ENCODE measurements at regions not wholly inside any gene's neighbourhood (a gene's known extent, or its start where the extent isn't known, plus 50 kb on each side); places are given as distances from the start of the nearest gene placed in this dataset.

GRCh38 chr16:85208643-85209520, 96.6 kb upstream of the CIBAR2 start:
- intact Hi-C loops (cut with DNase I; ENCODE audit: low total_unique reads): no loop called here
- DNase-seq: no peak
- Histone ChIP-seq H3K9me3 (no peaks in the 10 kb centered on the region), H3K4me1 (peaks cover 14 to 28% (median 22%) of the 10 kb centered on the region in 4 donors), H3K27me3 (peaks cover 13% of the 10 kb centered on the region), H3K27ac (peak overlapping the region in 1 of 4 donors; percentile 25), H3K36me3 (no peaks in the 10 kb centered on the region), H3K4me3 (no peak overlapping the region)
- no peak for TF ChIP-seq EP300 (IDR thresholded peaks at IDR 0.05; ENCODE audit: low read depth)
- TF ChIP-seq CTCF (IDR thresholded peaks at IDR 0.05): no peak
- no peak for TF ChIP-seq POLR2AphosphoS5 (IDR thresholded peaks at IDR 0.05)
- TF ChIP-seq POLR2A (IDR thresholded peaks at IDR 0.05): no peak
- WGBS, 2 donors (ENCODE audit: low coverage in 1 of 2): 94 to 100% methylated on average over 1 to 37 of the region's 38 CpGs
- in situ Hi-C loops (cut with MboI; ENCODE audit: low pct_ligation_motif_present in 1 of 4, low pct_unique_long_range_greater_than_20kb in 1 of 4, low sequenced_read_pairs in 3 of 4): no loop called here

- no peak for TF ChIP-seq EP300 (IDR thresholded peaks at IDR 0.05; ENCODE audit: low read depth)
- no peak for TF ChIP-seq POLR2AphosphoS5 (IDR thresholded peaks at IDR 0.05)
- no peak for TF ChIP-seq POLR2A (IDR thresholded peaks at IDR 0.05)
- no peak for TF ChIP-seq CTCF (IDR thresholded peaks at IDR 0.05)
- intact Hi-C loops (cut with DNase I; ENCODE audit: low total_unique reads) (no loop called here), in situ Hi-C loops (cut with MboI; ENCODE audit: low pct_ligation_motif_present in 1 of 4, low pct_unique_long_range_greater_than_20kb in 1 of 4, low sequenced_read_pairs in 3 of 4) (no loop called here)
- no peak overlapping the region for H3K4me3 ChIP-seq
- H3K4me1 ChIP-seq: peaks cover 14 to 25% (median 20%) of the 10 kb centered on the region in 4 donors
- no peak for DNase-seq
- peaks cover 13% of the 10 kb centered on the region for H3K27me3 ChIP-seq
- H3K27ac ChIP-seq: peak overlapping the region in 1 of 4 donors; percentile 25
- H3K9me3 ChIP-seq: no peaks in the 10 kb centered on the region
- 10 to 56% methylated on average over 2 to 17 of the region's 17 CpGs for WGBS, 2 donors (ENCODE audit: low coverage in 1 of 2)
- no peaks in the 10 kb centered on the region for H3K36me3 ChIP-seq
Observed at GRCh38 chr16:85209526-85210121, 97.4 kb upstream of the CIBAR2 start.

- no peaks in the 10 kb centered on the region for H3K9me3 ChIP-seq
- no peak overlapping the region for H3K4me3 ChIP-seq
- in situ Hi-C loops (cut with MboI; ENCODE audit: low pct_ligation_motif_present in 1 of 4, low pct_unique_long_range_greater_than_20kb in 1 of 4, low sequenced_read_pairs in 3 of 4): no loop called here
- intact Hi-C loops (cut with DNase I; ENCODE audit: low total_unique reads): no loop called here
- no peak for TF ChIP-seq EP300 (IDR thresholded peaks at IDR 0.05; ENCODE audit: low read depth)
- TF ChIP-seq CTCF (IDR thresholded peaks at IDR 0.05): no peak
- no peak for TF ChIP-seq POLR2AphosphoS5 (IDR thresholded peaks at IDR 0.05)
- TF ChIP-seq POLR2A (IDR thresholded peaks at IDR 0.05): no peak
- no peak overlapping the region for H3K27ac ChIP-seq
- no peaks in the 10 kb centered on the region for H3K36me3 ChIP-seq
- no peak for DNase-seq
- H3K4me1 ChIP-seq: peaks cover 14 to 23% (median 18%) of the 10 kb centered on the region in 4 donors
- WGBS, 2 donors (ENCODE audit: low coverage in 1 of 2): 75 to 80% methylated on average over 1 to 8 of the region's 8 CpGs
- peaks cover 13% of the 10 kb centered on the region for H3K27me3 ChIP-seq
Observed at GRCh38 chr16:85210423-85211169, 98.3 kb upstream of the CIBAR2 start.

- 91% methylated on average over 17 of the region's 17 CpGs; no CpG with 5 or more reads in 1 of the 2 donors for WGBS, 2 donors (ENCODE audit: low coverage in 1 of 2)
Observed at GRCh38 chr16:85211271-85211801, 99.1 kb upstream of the CIBAR2 start.

More at GRCh38 chr16:85211271-85211801, 99.1 kb upstream of the CIBAR2 start:
- no peak overlapping the region for H3K27ac ChIP-seq
- H3K9me3 ChIP-seq: no peaks in the 10 kb centered on the region
- H3K36me3 ChIP-seq: no peaks in the 10 kb centered on the region
- no peak for DNase-seq
- H3K4me1 ChIP-seq: peaks cover 8 to 16% (median 12%) of the 10 kb centered on the region in 4 donors
- intact Hi-C loops (cut with DNase I; ENCODE audit: low total_unique reads): no loop called here
- peaks cover 10% of the 10 kb centered on the region for H3K27me3 ChIP-seq
- TF ChIP-seq POLR2A (IDR thresholded peaks at IDR 0.05) (no peak), EP300 (IDR thresholded peaks at IDR 0.05; ENCODE audit: low read depth) (no peak)
- in situ Hi-C loops (cut with MboI; ENCODE audit: low pct_ligation_motif_present in 1 of 4, low pct_unique_long_range_greater_than_20kb in 1 of 4, low sequenced_read_pairs in 3 of 4): no loop called here
- no peak overlapping the region for H3K4me3 ChIP-seq
